ENCODE measurements at regions not wholly inside any gene's neighbourhood (a gene's known extent, or its start where the extent isn't known, plus 50 kb on each side); places are given as distances from the start of the nearest gene placed in this dataset.
A peak's percentile ranks its signal among the peaks of the same experiment; 100 is the strongest.

- DNase-seq, result no peak
These were observed 95.6 kb upstream of the ZNF608 start for GRCh38 chr5:124841829-124842712.

GRCh38 chr5:124842725-124843595 is 96.5 kb upstream of the ZNF608 start:
- no peak for DNase-seq

DNA sequence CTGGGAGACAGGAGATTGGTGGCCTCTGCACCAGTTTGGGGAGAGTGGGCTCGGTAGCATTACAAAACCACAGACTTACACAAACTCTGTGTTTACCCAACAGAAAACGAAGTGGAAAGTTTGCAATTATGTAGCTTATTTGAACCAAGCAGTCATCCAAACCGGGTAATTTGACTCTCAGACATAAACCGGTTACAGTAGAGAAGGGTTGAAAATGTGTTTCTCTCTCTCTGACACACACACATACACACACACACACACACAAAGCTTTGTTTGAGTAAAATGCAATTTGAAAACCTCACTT is 97.1 kb upstream of the ZNF608 start:
- DNase-seq, result no peak

GRCh38 chr5:124844371-124844920 is 98.0 kb upstream of the ZNF608 start:
- no peak for DNase-seq

DNA sequence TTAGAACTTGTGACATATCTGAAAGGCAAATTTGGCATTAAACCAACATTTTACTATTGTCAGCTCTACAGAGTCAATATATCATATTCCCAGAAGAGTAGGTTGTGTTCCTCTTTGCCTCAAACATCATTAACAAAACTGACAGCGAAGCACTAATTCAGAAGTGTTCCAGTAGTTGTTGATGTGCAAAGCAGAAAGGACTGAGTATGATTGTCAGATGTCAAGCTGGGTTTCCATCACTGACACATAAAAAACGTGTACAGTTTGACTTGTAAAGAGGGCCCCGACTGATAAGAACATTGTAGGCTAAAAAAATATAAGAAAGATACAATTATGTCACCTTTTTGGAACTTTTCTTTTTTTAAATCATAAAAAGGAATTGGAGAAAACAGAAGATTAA is 101.5 kb upstream of the ZNF608 start:
- DNase-seq, result peak; percentile 93

DNA sequence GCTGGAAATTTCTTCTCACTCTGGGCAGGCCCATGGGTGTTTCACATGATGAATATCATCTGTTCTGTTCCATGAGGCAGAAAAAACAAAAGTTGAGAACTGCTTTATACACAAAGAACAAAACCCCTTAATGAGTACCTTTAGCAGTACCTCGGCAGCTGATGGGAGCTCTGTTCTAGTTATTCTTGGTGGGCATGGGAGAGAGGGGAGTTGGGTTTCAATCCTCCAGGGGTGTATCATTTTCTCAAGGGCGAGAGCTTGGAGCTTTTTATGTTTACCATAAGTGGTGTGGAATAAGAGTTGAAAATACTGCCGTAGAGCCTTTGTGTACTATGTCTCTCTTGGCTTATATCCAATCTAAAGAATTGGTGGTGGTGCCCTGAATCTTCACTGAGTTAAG is 103.3 kb upstream of the ZNF608 start:
- peak; percentile 84 for DNase-seq

DNA sequence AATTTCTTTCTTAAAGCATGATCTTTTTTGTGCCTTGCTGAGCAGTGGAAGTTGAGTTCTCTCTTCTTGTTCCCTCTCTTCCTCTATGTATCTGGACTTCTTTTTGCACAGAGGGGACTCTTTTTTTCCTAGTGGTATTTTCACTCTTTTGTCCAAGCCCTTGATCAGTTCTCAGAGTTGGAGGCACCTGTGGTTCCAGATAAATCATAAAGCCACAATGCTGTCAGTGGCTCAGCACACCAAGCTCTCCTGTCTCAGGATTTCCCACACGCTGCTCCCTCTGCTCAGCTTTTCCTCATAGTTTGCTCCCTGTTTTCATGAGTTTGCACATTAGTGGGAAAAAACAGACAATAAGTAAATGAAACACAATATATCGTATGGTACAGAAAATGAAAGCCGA is 110.3 kb upstream of the ZNF608 start:
- no peak for DNase-seq

- no peak for DNase-seq
These were observed 112.2 kb upstream of the ZNF608 start for GRCh38 chr5:124858612-124859011.

- no peak for DNase-seq
These were observed 112.6 kb upstream of the ZNF608 start for GRCh38 chr5:124859027-124859426.

DNA sequence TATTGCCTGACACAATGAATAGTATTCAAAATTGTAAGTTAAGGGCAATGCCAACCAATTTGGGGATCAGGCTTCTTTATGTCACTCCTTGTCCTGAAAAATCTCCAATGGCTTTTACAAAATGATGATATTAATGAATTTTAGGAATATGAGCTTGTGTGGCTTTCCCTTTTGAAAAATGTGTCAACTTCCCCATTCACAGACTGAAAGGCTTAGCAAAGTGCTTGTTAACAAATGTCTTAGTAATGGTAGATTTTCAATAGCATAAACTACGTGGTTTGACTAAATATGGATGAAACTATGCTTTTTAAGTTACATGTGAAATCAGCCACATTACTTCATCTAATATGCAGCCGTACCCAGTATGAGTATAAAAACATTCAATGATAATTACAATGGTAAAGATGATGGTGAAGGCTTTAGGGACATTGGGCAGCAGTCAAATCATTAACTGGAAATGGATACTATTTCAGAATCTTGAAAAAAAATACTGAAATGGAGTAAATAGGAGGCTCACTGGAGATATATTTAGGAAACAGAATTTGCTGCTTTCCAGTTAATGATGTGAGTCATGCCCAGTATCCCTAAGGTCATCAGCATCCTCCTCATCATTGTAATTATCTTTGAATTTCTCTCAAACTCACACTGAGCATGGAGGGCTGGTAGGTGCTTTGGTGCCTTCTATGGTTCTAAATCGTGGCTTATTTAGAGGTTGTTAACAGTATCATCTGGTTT is 113.3 kb upstream of the ZNF608 start:
- DNase-seq, result no peak

- no peak for DNase-seq
These were observed 113.8 kb upstream of the ZNF608 start for GRCh38 chr5:124860291-124860655.

- DNase-seq, result no peak
These were observed 118.6 kb upstream of the ZNF608 start for GRCh38 chr5:124865066-124865465.

DNA sequence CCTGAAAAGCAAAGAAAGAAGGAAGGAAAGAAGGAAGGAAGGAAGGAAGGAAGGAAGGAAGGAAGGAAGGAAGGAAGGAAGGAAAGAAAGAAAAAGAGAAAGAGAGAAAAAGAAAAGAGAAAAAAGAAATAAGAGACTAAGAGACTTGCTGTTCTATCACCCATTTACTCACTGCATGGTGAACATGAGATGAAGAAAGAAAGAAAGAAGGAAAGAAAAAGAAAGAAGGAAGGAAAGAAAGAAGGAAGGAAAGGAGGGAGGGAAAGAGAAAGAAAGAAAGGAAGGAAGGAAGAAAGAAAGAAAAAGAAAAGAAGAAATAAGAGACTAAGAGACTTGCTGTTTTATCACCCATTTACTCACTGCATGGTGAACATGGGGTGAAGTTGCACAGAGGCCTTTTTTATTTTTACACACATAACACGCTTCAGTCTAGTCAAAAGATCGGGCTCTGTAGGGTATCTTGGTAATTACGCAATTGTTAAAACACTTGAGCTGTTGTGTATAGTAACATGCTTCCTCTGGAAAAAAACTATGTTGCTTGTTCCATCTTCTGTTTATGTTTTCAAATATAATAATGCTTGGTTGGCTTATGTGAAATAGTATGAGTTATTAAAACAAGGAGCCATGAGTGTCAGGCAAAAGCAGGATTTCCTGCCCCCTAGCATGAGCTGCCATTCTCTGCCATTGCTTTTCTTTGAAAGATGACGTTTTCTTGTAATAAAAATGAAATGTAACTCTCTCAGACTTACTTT is 119.3 kb upstream of the ZNF608 start:
- DNase-seq, result no peak

- DNase-seq, result no peak
These were observed 120.1 kb upstream of the ZNF608 start for GRCh38 chr5:124866355-124867136.

DNA sequence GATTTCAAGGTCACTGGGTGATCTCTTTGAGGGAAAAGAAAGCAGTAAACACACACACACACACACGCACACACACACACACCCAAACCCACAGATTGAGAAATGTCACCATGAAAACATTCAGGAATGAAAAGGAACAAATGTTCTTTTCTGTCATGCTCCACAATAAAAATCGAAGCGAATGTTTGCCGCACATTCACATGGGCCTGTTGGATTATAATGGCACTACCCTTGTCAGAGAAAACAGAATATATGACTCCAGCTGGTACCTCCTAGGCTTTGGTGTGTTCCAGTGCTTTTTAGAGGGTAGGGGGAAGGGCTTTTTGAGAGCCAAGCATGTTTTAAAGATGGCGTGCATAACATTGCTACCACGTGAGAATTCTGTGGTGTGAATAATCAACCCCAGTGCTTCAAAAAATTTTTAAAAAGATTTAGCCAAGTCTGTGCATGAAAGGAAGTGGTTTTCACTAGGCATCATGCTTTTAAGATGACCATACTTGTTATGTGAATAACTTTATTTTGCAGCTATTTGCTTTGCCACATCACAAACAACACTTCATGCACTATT is 120.8 kb upstream of the ZNF608 start:
- no peak for DNase-seq

DNA sequence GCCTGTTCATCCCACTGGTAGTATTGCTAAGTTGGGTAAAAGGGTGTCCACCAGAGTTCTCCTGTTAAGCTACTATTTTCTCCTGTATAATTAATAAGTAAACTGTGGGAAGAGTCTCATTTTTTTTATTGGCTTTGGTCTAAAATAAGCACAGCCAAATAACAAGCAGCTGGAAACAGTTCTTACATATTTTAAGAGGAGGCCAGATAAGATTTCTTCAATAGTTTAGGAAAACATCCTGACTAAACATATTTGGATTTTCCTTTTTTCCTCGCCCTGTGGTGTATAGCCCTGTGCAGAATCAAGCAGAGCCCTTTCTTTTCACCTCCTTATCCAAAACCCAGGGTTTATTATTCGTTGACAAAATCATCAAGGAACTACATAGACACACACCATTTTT is 122.2 kb upstream of the ZNF608 start:
- no peak for DNase-seq

GRCh38 chr5:124869426-124870033 is 123.1 kb upstream of the ZNF608 start:
- no peak for DNase-seq

GRCh38 chr5:124870070-124870469 is 123.6 kb upstream of the ZNF608 start:
- DNase-seq, result no peak

- no peak for DNase-seq
These were observed 124.9 kb upstream of the ZNF608 start for GRCh38 chr5:124871303-124871702.

DNA sequence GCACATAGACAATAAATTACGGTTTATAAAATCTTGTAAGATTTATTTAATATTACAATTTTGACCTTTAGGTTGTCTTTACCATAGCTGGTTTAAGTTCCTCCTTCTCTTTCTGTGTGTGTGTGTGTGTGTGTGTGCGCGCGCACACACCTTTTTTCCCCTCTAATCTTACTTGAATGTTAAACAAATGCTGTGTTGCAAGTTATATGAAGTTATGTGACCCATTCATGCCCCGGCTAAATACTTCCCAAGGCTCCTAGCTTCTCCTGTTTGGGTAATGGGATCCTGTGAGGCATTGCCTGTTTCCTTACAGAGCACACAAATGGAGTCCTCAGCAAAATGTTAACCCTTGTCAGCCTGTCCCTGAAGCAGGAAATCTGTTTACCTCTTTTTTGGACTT is 125.6 kb upstream of the ZNF608 start:
- DNase-seq, result no peak

- DNase-seq, result no peak
These were observed 126.2 kb upstream of the ZNF608 start for GRCh38 chr5:124872615-124873014.
